CD4-positive, alpha-beta memory T cell (primary cell): ENCODE measurements at regions not wholly inside any gene's neighbourhood (a gene's known extent, or its start where the extent isn't known, plus 50 kb on each side); places are given as distances from the start of the nearest gene placed in this dataset.

Experiments used
- CTCF ChIA-PET: fragments of 350-600 bp; sonication (Branson Sonifier 250); formaldehyde crosslinking; loops from one replicate; lab custom pipeline; 2021; ENCODE audit warnings: inconsistent platforms; ENCODE audit not compliant: partially characterized antibody; lab: Charles Lee
- POLR2A ChIA-PET: fragments of 350-600 bp; sonication (Branson Sonifier 250); formaldehyde crosslinking; loops from one replicate; lab custom pipeline; 2021; ENCODE audit not compliant: partially characterized antibody; lab: Charles Lee
- DNase-seq, 5 donors: peaks; one replicate each; pipeline versions ENCODE4 v3.0.0 to v3.0.0-alpha.2; 2020 to 2022; ENCODE audit warnings: mixed read lengths in 1 of 5
- H3K27ac ChIP-seq: one replicate; pipeline ENCODE4 v1.7.0; 2013; ENCODE audit warnings: low read depth, low read length
- H3K27me3 ChIP-seq: 2 replicates; pipeline ENCODE4 v1.7.0; 2013; ENCODE audit warnings: mild to moderate bottlenecking, low read length, moderate library complexity; ENCODE audit not compliant: insufficient read depth
- H3K36me3 ChIP-seq: 2 replicates; pipeline ENCODE4 v1.7.0; 2013; ENCODE audit warnings: mild to moderate bottlenecking, low read length, moderate library complexity; ENCODE audit not compliant: insufficient read depth
- H3K4me1 ChIP-seq: 2 replicates; pipeline ENCODE4 v1.7.0; 2013; ENCODE audit warnings: mild to moderate bottlenecking, low read length, moderate library complexity; ENCODE audit not compliant: insufficient read depth
- H3K4me3 ChIP-seq, 2 donors: one replicate each; pipeline ENCODE4 v1.7.0; 2013; ENCODE audit warnings: low read length in 2 of 2, mild to moderate bottlenecking in 1 of 2
- H3K9me3 ChIP-seq, 2 donors: one replicate each; pipeline ENCODE4 v1.7.0; 2013; ENCODE audit warnings: low read length in 2 of 2, control low read depth in 1 of 2; ENCODE audit not compliant: control insufficient read depth in 1 of 2
- H3K27ac Mint-ChIP-seq, 7 donors: one replicate each; pipeline ENCODE4 v1.8.0; 2020 to 2021; ENCODE audit warnings: mixed read lengths in 7 of 7, mild to moderate bottlenecking in 6 of 7, inconsistent platforms in 3 of 7, moderate library complexity in 3 of 7
- H3K27me3 Mint-ChIP-seq, 2 donors: one replicate each; pipeline ENCODE4 v1.8.0; 2020 to 2021; ENCODE audit warnings: mixed read lengths in 2 of 2
- H3K36me3 Mint-ChIP-seq, 2 donors: one replicate each; pipeline ENCODE4 v1.8.0; 2020 to 2021; ENCODE audit warnings: mixed read lengths in 2 of 2, inconsistent platforms in 1 of 2, mild to moderate bottlenecking in 1 of 2
- H3K4me1 Mint-ChIP-seq, 4 donors: one replicate each; pipeline ENCODE4 v1.8.0; 2020 to 2021; ENCODE audit warnings: mixed read lengths in 4 of 4, mild to moderate bottlenecking in 1 of 4
- H3K4me3 Mint-ChIP-seq, 8 donors: one replicate each; pipeline ENCODE4 v1.8.0; 2020 to 2021; ENCODE audit warnings: mixed read lengths in 8 of 8, mild to moderate bottlenecking in 7 of 8, moderate library complexity in 6 of 8, inconsistent platforms in 3 of 8
- H3K9me3 Mint-ChIP-seq, 8 donors: one replicate each; pipeline ENCODE4 v1.8.0; 2020 to 2021; ENCODE audit warnings: mixed read lengths in 8 of 8, mild to moderate bottlenecking in 5 of 8, inconsistent platforms in 3 of 8, moderate library complexity in 1 of 8
- intact Hi-C: fragments of 100-400 bp; cut with micrococcal nuclease; formaldehyde crosslinking; loops from one replicate; pipeline ENCODE4 v1.15.1; 2023

- no peak overlapping the region for H3K4me3 Mint-ChIP-seq
- H3K4me3 ChIP-seq: no peak overlapping the region
- no peaks in the 10 kb centered on the region for H3K36me3 Mint-ChIP-seq
- no peak for DNase-seq
- no peaks in the 10 kb centered on the region for H3K4me1 ChIP-seq
- H3K9me3 Mint-ChIP-seq: peaks cover 0 to 7% (median 0%) of the 10 kb centered on the region in 8 donors
- H3K27me3 Mint-ChIP-seq: peaks cover 0 to 2% of the 10 kb centered on the region in 2 donors
- H3K27ac Mint-ChIP-seq: no peak overlapping the region
- no peaks in the 10 kb centered on the region for H3K4me1 Mint-ChIP-seq
- ChIA-PET CTCF (no interaction called here), POLR2A (no interaction called here)
- no peaks in the 10 kb centered on the region for H3K27me3 ChIP-seq
- no peaks in the 10 kb centered on the region for H3K36me3 ChIP-seq
- intact Hi-C loops: no loop called here
- H3K27ac ChIP-seq: no peak overlapping the region
- no peaks in the 10 kb centered on the region for H3K9me3 ChIP-seq
Measured at GRCh38 chr4:107299646-107300045, 263.5 kb upstream of the DKK2 start.

GRCh38 chr4:107292979-107293378 is 256.9 kb upstream of the DKK2 start:
- H3K9me3 ChIP-seq: no peaks in the 10 kb centered on the region
- Mint-ChIP-seq H3K36me3 (no peaks in the 10 kb centered on the region), H3K4me3 (no peak overlapping the region), H3K4me1 (no peaks in the 10 kb centered on the region), H3K27ac (no peak overlapping the region), H3K27me3 (peaks cover 2% of the 10 kb centered on the region in 2 donors), H3K9me3 (peaks cover 0 to 9% (median 6%) of the 10 kb centered on the region in 8 donors)
- no peaks in the 10 kb centered on the region for H3K36me3 ChIP-seq
- no peaks in the 10 kb centered on the region for H3K4me1 ChIP-seq
- no peak overlapping the region for H3K4me3 ChIP-seq
- ChIA-PET POLR2A (no interaction called here), CTCF (no interaction called here)
- no peak for DNase-seq
- intact Hi-C loops: no loop called here
- no peak overlapping the region for H3K27ac ChIP-seq
- H3K27me3 ChIP-seq: no peaks in the 10 kb centered on the region

DNA sequence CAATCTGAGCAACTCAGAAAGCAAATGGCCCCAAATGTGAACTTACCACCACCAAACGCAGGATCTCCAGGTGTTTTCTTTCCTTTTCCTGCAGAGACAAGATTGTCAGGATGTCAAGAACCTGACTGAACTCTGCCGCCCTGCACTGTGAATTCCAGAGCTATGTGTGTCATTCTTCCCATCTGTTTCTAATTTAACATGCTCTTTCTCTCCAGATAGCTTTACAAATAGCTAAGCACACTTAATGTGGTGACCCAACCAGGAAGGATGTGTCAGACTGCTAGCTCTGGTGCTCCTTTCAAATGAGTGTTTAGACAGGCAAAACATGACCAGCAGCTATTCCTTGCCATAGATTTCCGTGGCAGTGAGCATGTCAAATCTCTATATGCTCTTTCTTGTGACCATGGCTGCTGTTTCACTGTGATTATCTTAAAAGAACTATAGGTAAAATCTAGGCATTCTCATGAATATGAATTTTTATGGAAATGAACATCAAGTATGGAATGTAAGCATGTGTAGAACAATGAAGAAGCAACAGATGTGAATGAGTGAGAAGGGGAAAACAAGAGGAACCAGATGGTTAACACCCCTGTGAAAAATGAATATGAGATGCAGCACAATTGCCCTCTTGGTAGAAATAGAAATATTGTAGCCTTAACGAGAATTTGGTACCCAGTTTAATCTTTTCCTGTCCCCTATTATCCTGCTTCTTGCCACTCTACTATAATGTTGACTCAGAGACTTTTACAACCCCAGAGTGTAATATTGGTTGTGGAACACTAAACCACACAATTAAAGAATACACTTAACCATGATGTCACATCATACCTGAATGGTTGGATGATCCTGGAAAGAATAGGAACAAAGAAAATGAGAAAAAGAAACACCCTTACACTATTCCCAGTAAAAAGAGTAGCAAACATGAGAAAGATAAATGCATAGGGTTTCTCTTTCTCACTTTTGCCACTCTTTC is 247.8 kb upstream of the DKK2 start:
- ChIA-PET POLR2A (no interaction called here), CTCF (no interaction called here)
- Histone ChIP-seq H3K27ac (no peak overlapping the region), H3K9me3 (no peaks in the 10 kb centered on the region), H3K36me3 (no peaks in the 10 kb centered on the region), H3K4me1 (no peaks in the 10 kb centered on the region), H3K4me3 (no peak overlapping the region), H3K27me3 (no peaks in the 10 kb centered on the region)
- H3K36me3 Mint-ChIP-seq: no peaks in the 10 kb centered on the region
- H3K4me3 Mint-ChIP-seq: no peak overlapping the region
- no peak overlapping the region for H3K27ac Mint-ChIP-seq
- H3K9me3 Mint-ChIP-seq: peaks cover 0 to 2% (median 0%) of the 10 kb centered on the region in 8 donors
- no peak for DNase-seq
- intact Hi-C loops: no loop called here
- no peaks in the 10 kb centered on the region for H3K4me1 Mint-ChIP-seq
- peaks cover 0 to 1% of the 10 kb centered on the region in 2 donors for H3K27me3 Mint-ChIP-seq

- Histone ChIP-seq H3K36me3 (no peaks in the 10 kb centered on the region), H3K27ac (no peak overlapping the region), H3K9me3 (no peaks in the 10 kb centered on the region), H3K4me1 (no peaks in the 10 kb centered on the region), H3K27me3 (no peaks in the 10 kb centered on the region), H3K4me3 (no peak overlapping the region)
- H3K36me3 Mint-ChIP-seq: no peaks in the 10 kb centered on the region
- peaks cover 0 to 2% of the 10 kb centered on the region in 2 donors for H3K27me3 Mint-ChIP-seq
- H3K4me3 Mint-ChIP-seq: no peak overlapping the region
- POLR2A ChIA-PET: no interaction called here
- CTCF ChIA-PET: no interaction called here
- H3K9me3 Mint-ChIP-seq: peaks cover 0 to 2% (median 0%) of the 10 kb centered on the region in 8 donors
- no peak for DNase-seq
- H3K27ac Mint-ChIP-seq: no peak overlapping the region
- intact Hi-C loops: no loop called here
- H3K4me1 Mint-ChIP-seq: no peaks in the 10 kb centered on the region
Measured at GRCh38 chr4:107279733-107280132, 243.6 kb upstream of the DKK2 start.

GRCh38 chr4:107278791-107279483 is 242.8 kb upstream of the DKK2 start:
- H3K27me3 ChIP-seq: no peaks in the 10 kb centered on the region
- Mint-ChIP-seq H3K27ac (no peak overlapping the region), H3K4me1 (no peaks in the 10 kb centered on the region), H3K36me3 (no peaks in the 10 kb centered on the region), H3K27me3 (peaks cover 0 to 2% of the 10 kb centered on the region in 2 donors), H3K9me3 (peaks cover 0 to 2% (median 0%) of the 10 kb centered on the region in 8 donors), H3K4me3 (no peak overlapping the region)
- ChIA-PET CTCF (no interaction called here), POLR2A (no interaction called here)
- no peak for DNase-seq
- intact Hi-C loops: no loop called here
- no peaks in the 10 kb centered on the region for H3K9me3 ChIP-seq
- H3K36me3 ChIP-seq: no peaks in the 10 kb centered on the region
- no peak overlapping the region for H3K27ac ChIP-seq
- H3K4me1 ChIP-seq: no peaks in the 10 kb centered on the region
- no peak overlapping the region for H3K4me3 ChIP-seq

- intact Hi-C loops: no loop called here
- no peaks in the 10 kb centered on the region for H3K4me1 ChIP-seq
- peaks cover 0 to 2% of the 10 kb centered on the region in 2 donors for H3K27me3 Mint-ChIP-seq
- no peak for DNase-seq
- H3K27me3 ChIP-seq: no peaks in the 10 kb centered on the region
- H3K36me3 ChIP-seq: no peaks in the 10 kb centered on the region
- no peaks in the 10 kb centered on the region for H3K9me3 ChIP-seq
- POLR2A ChIA-PET: no interaction called here
- no peak overlapping the region for H3K27ac ChIP-seq
- H3K4me1 Mint-ChIP-seq: no peaks in the 10 kb centered on the region
- H3K27ac Mint-ChIP-seq: no peak overlapping the region
- no peak overlapping the region for H3K4me3 ChIP-seq
- H3K9me3 Mint-ChIP-seq: peaks cover 0 to 2% (median 0%) of the 10 kb centered on the region in 8 donors
- H3K36me3 Mint-ChIP-seq: no peaks in the 10 kb centered on the region
- CTCF ChIA-PET: no interaction called here
- H3K4me3 Mint-ChIP-seq: no peak overlapping the region
Measured at GRCh38 chr4:107276052-107276451, 239.9 kb upstream of the DKK2 start.

- DNase-seq: no peak
- ChIA-PET CTCF (no interaction called here), POLR2A (no interaction called here)
- H3K36me3 Mint-ChIP-seq: no peaks in the 10 kb centered on the region
- H3K4me1 Mint-ChIP-seq: no peaks in the 10 kb centered on the region
- intact Hi-C loops: no loop called here
- H3K4me1 ChIP-seq: no peaks in the 10 kb centered on the region
- no peak overlapping the region for H3K4me3 ChIP-seq
- no peak overlapping the region for H3K4me3 Mint-ChIP-seq
- H3K9me3 Mint-ChIP-seq: peaks cover 0 to 2% (median 0%) of the 10 kb centered on the region in 8 donors
- H3K9me3 ChIP-seq: no peaks in the 10 kb centered on the region
- H3K27ac Mint-ChIP-seq: no peak overlapping the region
- H3K27me3 Mint-ChIP-seq: peaks cover 0 to 2% of the 10 kb centered on the region in 2 donors
- H3K36me3 ChIP-seq: no peaks in the 10 kb centered on the region
- no peaks in the 10 kb centered on the region for H3K27me3 ChIP-seq
- no peak overlapping the region for H3K27ac ChIP-seq
Measured at GRCh38 chr4:107275225-107275624, 239.1 kb upstream of the DKK2 start.
